HepG2 (cell line): ENCODE measurements at regions not wholly inside any gene's neighbourhood (a gene's known extent, or its start where the extent isn't known, plus 50 kb on each side); places are given as distances from the start of the nearest gene placed in this dataset.

Source experiments
- ATAC-seq: fragments of 200-7000 bp; cut with Tn5 transposase; 3 replicates; pipeline ENCODE4 v1.9.1; 2020; ENCODE audit warnings: mild to moderate bottlenecking, moderate library complexity
- BruUV-seq: library from RNA; stranded (reverse); fragments of 400-500 nt; replicated peaks from 2 replicates; lab custom pipeline; 2021; lab: Mats Ljungman, UMichigan
- CTCF ChIA-PET: fragments of 300-600 bp; formaldehyde crosslinking; extraction: SDS; loops from one replicate; lab custom pipeline; 2021; ENCODE audit warnings: low total read pairs, inconsistent platforms, low intra/inter-chr PET ratio; lab: Yijun Ruan, JAX
- POLR2A ChIA-PET: fragments of 350-600 bp; sonication (Branson Sonifier 250); formaldehyde crosslinking; loops from one replicate; lab custom pipeline; 2020; ENCODE audit warnings: antibody characterized with exemption, inconsistent platforms; lab: Yijun Ruan, JAX
- DNase-seq: peaks from one replicate; pipeline ENCODE4 v3.0.0-alpha.2; 2015; ENCODE audit warnings: low spot score
- FAIRE-seq: peaks from 3 replicates; lab custom pipeline; 2011; peaks lifted over from hg19 to GRCh38; lab: Jason Lieb, UNC
- H2AFZ ChIP-seq: one replicate; pipeline ENCODE4 v1.6.1; 2011; ENCODE audit warnings: low read length, inconsistent platforms
- H3K27ac ChIP-seq: fragments of 300-600 bp; 3 replicates; pipeline ENCODE4 v1.8.0; 2011; ENCODE audit warnings: mixed run types, mild to moderate bottlenecking, mixed read lengths, low read length, inconsistent platforms; ENCODE audit not compliant: insufficient read depth; ENCODE audit errors: extremely low read length
- H3K27me3 ChIP-seq, 2 experiments: fragments of 200-600 bp in 1 of 2; 2 replicates in 1 of 2; 3 replicates in 1 of 2; pipeline versions ENCODE4 v1.6.0 to v1.8.0; 2011; ENCODE audit warnings: low read length in 2 of 2, mild to moderate bottlenecking in 2 of 2, moderate library complexity in 2 of 2, inconsistent platforms in 1 of 2; ENCODE audit not compliant: insufficient read depth in 2 of 2, control insufficient read depth in 1 of 2
- H3K36me3 ChIP-seq, 2 experiments: fragments of 200-600 bp in 1 of 2; replicated peaks in 1 of 2; 2 replicates in 1 of 2; 3 replicates in 1 of 2; pipeline versions ENCODE4 v1.5.1 to v1.8.0; 2011; ENCODE audit warnings: low read length in 2 of 2, inconsistent platforms in 1 of 2; ENCODE audit not compliant: insufficient read depth in 2 of 2, control insufficient read depth in 1 of 2
- H3K4me1 ChIP-seq: 2 replicates; pipeline ENCODE4 v1.5.1; 2012; ENCODE audit warnings: low read length, inconsistent platforms; ENCODE audit not compliant: insufficient read depth
- H3K4me2 ChIP-seq: 2 replicates; pipeline ENCODE4 v1.6.0; 2011; ENCODE audit warnings: low read depth, low read length, inconsistent platforms
- H3K4me3 ChIP-seq, 3 experiments: fragments of 200-600 bp in 1 of 3; sonication (generic), shearing (Covaris generic) in 1 of 3; replicated peaks in 1 of 3; 2 replicates each; pipeline ENCODE4 v1.5.1; 2011 to 2016; ENCODE audit warnings: low read length in 3 of 3, inconsistent platforms in 2 of 3, low read depth in 2 of 3, mild to moderate bottlenecking in 2 of 3, control low read depth in 1 of 3, mixed read lengths in 1 of 3; ENCODE audit not compliant: insufficient read depth in 1 of 3
- H3K79me2 ChIP-seq: one replicate; pipeline ENCODE4 v1.6.1; 2011; ENCODE audit warnings: low read length, inconsistent platforms; ENCODE audit not compliant: insufficient read depth
- H3K9ac ChIP-seq: 2 replicates; pipeline ENCODE4 v1.6.0; 2011; ENCODE audit warnings: mild to moderate bottlenecking, low read depth, low read length, inconsistent platforms; ENCODE audit not compliant: insufficient read depth
- H3K9me3 ChIP-seq: 2 replicates; pipeline ENCODE4 v1.5.1; 2012; ENCODE audit warnings: mild to moderate bottlenecking, low read length
- H4K20me1 ChIP-seq: 2 replicates; pipeline ENCODE4 v1.6.0; 2011; ENCODE audit warnings: inconsistent platforms, mild to moderate bottlenecking, low read length, moderate library complexity; ENCODE audit not compliant: insufficient read depth
- FOXO1 ChIP-seq: sonication (generic); formaldehyde crosslinking; IDR thresholded peaks from 2 replicates; pipeline ENCODE4 v1.4.0; 2020; ENCODE audit warnings: missing genetic modification reagents
- PHF5A ChIP-seq: IDR thresholded peaks from one replicate; pipeline ENCODE4 v1.6.1; 2018; ENCODE audit warnings: low read depth, missing genetic modification reagents; ENCODE audit not compliant: unreplicated experiment
- SIX4 ChIP-seq: sonication (generic); formaldehyde crosslinking; IDR thresholded peaks from 2 replicates; pipeline ENCODE4 v1.4.0; 2020; ENCODE audit warnings: missing genetic modification reagents
- SP4 ChIP-seq: sonication (generic); formaldehyde crosslinking; IDR thresholded peaks from 2 replicates; pipeline ENCODE4 v1.8.1; 2023; ENCODE audit warnings: mild to moderate bottlenecking, missing genetic modification reagents
- SP5 ChIP-seq: IDR thresholded peaks from 2 replicates; pipeline ENCODE4 v1.6.1; 2016; ENCODE audit warnings: low read depth, borderline replicate concordance
- ZFP36 ChIP-seq: fragments of 150-350 bp; IDR thresholded peaks from 2 replicates; pipeline ENCODE4 v1.6.1; 2018; ENCODE audit warnings: borderline replicate concordance, low read length, low read depth; ENCODE audit not compliant: partially characterized antibody
- WGBS: methylation state at CpG from one replicate; pipeline ENCODE4 v1.1.6; 2017; ENCODE audit warnings: low lambda C conversion rate; 5-methylcytosine and 5-hydroxymethylcytosine counted together
- in situ Hi-C: cut with HindIII; loops from 2 replicates; pipeline ENCODE4 v1.10.0; 2017; ENCODE audit warnings: low pct_unique_long_range_greater_than_20kb; ENCODE audit not compliant: extremely low pct_ligation_motif_present
- intact Hi-C: fragments of 100-400 bp; cut with micrococcal nuclease; formaldehyde crosslinking; loops from one replicate; pipeline ENCODE4 v1.10.0; 2022; ENCODE audit not compliant: unreplicated experiment
- TF ChIP-seq, protein P1 (sequence below): sonication (generic); formaldehyde crosslinking; IDR thresholded peaks from 2 replicates; pipeline ENCODE4 v1.4.0; 2020; ENCODE audit warnings: low read depth, missing genetic modification reagents
- TF ChIP-seq, protein P2 (sequence below): sonication (generic); formaldehyde crosslinking; IDR thresholded peaks from 2 replicates; pipeline ENCODE4 v1.4.0; 2020; ENCODE audit warnings: missing genetic modification reagents, borderline replicate concordance
- TF ChIP-seq, protein P3 (sequence below): sonication (generic); formaldehyde crosslinking; IDR thresholded peaks from 2 replicates; pipeline ENCODE4 v1.4.0; 2020; ENCODE audit warnings: missing genetic modification reagents
- TF ChIP-seq, protein P4 (sequence below): sonication (generic); formaldehyde crosslinking; IDR thresholded peaks from 2 replicates; pipeline ENCODE4 v1.4.0; 2020; ENCODE audit warnings: missing genetic modification reagents

DNA sequence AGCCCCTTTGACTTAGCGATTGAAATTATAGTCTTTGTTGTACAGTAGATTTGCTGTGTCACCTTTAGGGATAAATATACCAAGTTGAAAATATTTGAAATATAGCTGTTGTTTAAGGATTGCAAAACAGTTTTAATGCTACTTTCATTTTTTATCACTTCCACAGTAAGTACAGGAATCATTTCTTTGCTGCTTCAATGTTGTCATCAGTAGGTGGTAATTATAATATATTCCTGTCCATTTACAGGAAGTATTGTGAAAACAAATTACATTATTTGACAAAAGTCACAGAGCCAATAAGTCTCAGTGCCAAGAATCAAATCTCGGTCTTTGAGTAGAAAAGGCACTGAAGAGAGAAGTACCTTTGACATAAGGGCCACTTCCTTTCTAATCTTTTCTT is 342.6 kb upstream of the RGS6 start:
- in situ Hi-C loops = no loop called here
- H3K4me2 ChIP-seq = no peak overlapping the region
- WGBS = 94% methylated on average over 2 of the region's 2 CpGs
- H3K4me3 ChIP-seq = no peak overlapping the region
- no peak for TF ChIP-seq SIX4
- TF ChIP-seq, protein P1, sequence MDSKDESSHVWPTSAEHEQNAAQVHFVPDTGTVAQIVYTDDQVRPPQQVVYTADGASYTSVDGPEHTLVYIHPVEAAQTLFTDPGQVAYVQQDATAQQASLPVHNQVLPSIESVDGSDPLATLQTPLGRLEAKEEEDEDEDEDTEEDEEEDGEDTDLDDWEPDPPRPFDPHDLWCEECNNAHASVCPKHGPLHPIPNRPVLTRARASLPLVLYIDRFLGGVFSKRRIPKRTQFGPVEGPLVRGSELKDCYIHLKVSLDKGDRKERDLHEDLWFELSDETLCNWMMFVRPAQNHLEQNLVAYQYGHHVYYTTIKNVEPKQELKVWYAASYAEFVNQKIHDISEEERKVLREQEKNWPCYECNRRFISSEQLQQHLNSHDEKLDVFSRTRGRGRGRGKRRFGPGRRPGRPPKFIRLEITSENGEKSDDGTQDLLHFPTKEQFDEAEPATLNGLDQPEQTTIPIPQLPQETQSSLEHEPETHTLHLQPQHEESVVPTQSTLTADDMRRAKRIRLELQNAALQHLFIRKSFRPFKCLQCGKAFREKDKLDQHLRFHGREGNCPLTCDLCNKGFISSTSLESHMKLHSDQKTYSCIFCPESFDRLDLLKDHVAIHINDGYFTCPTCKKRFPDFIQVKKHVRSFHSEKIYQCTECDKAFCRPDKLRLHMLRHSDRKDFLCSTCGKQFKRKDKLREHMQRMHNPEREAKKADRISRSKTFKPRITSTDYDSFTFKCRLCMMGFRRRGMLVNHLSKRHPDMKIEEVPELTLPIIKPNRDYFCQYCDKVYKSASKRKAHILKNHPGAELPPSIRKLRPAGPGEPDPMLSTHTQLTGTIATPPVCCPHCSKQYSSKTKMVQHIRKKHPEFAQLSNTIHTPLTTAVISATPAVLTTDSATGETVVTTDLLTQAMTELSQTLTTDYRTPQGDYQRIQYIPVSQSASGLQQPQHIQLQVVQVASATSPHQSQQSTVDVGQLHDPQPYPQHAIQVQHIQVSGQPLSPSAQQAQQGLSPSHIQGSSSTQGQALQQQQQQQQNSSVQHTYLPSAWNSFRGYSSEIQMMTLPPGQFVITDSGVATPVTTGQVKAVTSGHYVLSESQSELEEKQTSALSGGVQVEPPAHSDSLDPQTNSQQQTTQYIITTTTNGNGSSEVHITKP = no peak
- no peak for TF ChIP-seq SP4 (CRISPR knock-in tag)
- TF ChIP-seq PHF5A = no peak
- no peak for TF ChIP-seq SP5 (CRISPR knock-in tag)
- no peak for TF ChIP-seq ZFP36
- TF ChIP-seq FOXO1 (CRISPR knock-in tag) = no peak
- TF ChIP-seq, protein P2, sequence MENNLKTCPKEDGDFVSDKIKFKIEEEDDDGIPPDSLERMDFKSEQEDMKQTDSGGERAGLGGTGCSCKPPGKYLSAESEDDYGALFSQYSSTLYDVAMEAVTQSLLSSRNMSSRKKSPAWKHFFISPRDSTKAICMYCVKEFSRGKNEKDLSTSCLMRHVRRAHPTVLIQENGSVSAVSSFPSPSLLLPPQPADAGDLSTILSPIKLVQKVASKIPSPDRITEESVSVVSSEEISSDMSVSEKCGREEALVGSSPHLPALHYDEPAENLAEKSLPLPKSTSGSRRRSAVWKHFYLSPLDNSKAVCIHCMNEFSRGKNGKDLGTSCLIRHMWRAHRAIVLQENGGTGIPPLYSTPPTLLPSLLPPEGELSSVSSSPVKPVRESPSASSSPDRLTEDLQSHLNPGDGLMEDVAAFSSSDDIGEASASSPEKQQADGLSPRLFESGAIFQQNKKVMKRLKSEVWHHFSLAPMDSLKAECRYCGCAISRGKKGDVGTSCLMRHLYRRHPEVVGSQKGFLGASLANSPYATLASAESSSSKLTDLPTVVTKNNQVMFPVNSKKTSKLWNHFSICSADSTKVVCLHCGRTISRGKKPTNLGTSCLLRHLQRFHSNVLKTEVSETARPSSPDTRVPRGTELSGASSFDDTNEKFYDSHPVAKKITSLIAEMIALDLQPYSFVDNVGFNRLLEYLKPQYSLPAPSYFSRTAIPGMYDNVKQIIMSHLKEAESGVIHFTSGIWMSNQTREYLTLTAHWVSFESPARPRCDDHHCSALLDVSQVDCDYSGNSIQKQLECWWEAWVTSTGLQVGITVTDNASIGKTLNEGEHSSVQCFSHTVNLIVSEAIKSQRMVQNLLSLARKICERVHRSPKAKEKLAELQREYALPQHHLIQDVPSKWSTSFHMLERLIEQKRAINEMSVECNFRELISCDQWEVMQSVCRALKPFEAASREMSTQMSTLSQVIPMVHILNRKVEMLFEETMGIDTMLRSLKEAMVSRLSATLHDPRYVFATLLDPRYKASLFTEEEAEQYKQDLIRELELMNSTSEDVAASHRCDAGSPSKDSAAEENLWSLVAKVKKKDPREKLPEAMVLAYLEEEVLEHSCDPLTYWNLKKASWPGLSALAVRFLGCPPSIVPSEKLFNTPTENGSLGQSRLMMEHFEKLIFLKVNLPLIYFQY (CRISPR knock-in tag) = no peak
- TF ChIP-seq, protein P3, sequence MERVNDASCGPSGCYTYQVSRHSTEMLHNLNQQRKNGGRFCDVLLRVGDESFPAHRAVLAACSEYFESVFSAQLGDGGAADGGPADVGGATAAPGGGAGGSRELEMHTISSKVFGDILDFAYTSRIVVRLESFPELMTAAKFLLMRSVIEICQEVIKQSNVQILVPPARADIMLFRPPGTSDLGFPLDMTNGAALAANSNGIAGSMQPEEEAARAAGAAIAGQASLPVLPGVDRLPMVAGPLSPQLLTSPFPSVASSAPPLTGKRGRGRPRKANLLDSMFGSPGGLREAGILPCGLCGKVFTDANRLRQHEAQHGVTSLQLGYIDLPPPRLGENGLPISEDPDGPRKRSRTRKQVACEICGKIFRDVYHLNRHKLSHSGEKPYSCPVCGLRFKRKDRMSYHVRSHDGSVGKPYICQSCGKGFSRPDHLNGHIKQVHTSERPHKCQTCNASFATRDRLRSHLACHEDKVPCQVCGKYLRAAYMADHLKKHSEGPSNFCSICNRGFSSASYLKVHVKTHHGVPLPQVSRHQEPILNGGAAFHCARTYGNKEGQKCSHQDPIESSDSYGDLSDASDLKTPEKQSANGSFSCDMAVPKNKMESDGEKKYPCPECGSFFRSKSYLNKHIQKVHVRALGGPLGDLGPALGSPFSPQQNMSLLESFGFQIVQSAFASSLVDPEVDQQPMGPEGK (CRISPR knock-in tag) = no peak
- TF ChIP-seq, protein P4, sequence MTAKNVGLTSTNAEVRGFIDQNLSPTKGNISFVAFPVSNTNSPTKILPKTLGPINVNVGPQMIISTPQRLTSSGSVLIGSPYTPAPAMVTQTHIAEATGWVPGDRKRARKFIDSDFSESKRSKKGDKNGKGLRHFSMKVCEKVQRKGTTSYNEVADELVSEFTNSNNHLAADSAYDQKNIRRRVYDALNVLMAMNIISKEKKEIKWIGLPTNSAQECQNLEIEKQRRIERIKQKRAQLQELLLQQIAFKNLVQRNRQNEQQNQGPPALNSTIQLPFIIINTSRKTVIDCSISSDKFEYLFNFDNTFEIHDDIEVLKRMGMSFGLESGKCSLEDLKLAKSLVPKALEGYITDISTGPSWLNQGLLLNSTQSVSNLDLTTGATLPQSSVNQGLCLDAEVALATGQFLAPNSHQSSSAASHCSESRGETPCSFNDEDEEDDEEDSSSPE (CRISPR knock-in tag) = no peak
- H3K36me3 ChIP-seq = 0 out of 5 replicates have a peak, but pooled peaks cover 0 to 7% of the 10 kb centered on the region in 2 experiments
- DNase-seq (no peak), FAIRE-seq (no peak), ATAC-seq (no peak)
- no peak overlapping the region for H2AFZ ChIP-seq
- no peaks in the 10 kb centered on the region for H3K27me3 ChIP-seq
- no peaks in the 10 kb centered on the region for H3K9me3 ChIP-seq
- ChIA-PET CTCF (no interaction called here), POLR2A (no interaction called here)
- no peaks in the 10 kb centered on the region for H3K79me2 ChIP-seq
- peaks cover 8% of the 10 kb centered on the region for H3K4me1 ChIP-seq
- no peak overlapping the region for H3K27ac ChIP-seq
- no TSS peak for BruUV-seq
- H3K9ac ChIP-seq = no peak overlapping the region
- no peaks in the 10 kb centered on the region for H4K20me1 ChIP-seq
- intact Hi-C loops = no loop called here
